Spleen (tissue), 7 donors: ENCODE measurements at regions not wholly inside any gene's neighbourhood (a gene's known extent, or its start where the extent isn't known, plus 50 kb on each side); places are given as distances from the start of the nearest gene placed in this dataset.

Experiments used
- CTCF ChIP-seq, 11 experiments: fragments of 200-600 bp in 7 of 11; fragments of 450-650 bp in 4 of 11; sonication (generic) in 4 of 11; IDR thresholded peaks in 8 of 11; conservative IDR thresholded peaks in 3 of 11; 1 replicate in 7 of 11; 2 replicates in 4 of 11; pipeline versions ENCODE4 v1.4.0 to v1.8.0; 2016 to 2021; ENCODE audit warnings: antibody characterized with exemption in 11 of 11, inconsistent platforms in 4 of 11, mild to moderate bottlenecking in 1 of 11
- POLR2A ChIP-seq, 3 donors: fragments of 450-650 bp; IDR thresholded peaks; one replicate each; pipeline ENCODE4 v1.5.1; 2017; ENCODE audit warnings: antibody characterized with exemption in 3 of 3, mild to moderate bottlenecking in 1 of 3
- POLR2AphosphoS5 ChIP-seq, 3 donors: sonication (generic); formaldehyde crosslinking; IDR thresholded peaks; one replicate each; pipeline ENCODE4 v1.5.1; 2017; ENCODE audit warnings: antibody characterized with exemption in 3 of 3
- donor health status: DM: no; HTN: no; CAD: no; lungs with moderate emphysema.
- donor health status: DM: no; HTN: no; CAD: no.
- donor health status: DM: no; HTN: no; CAD: no.

DNA sequence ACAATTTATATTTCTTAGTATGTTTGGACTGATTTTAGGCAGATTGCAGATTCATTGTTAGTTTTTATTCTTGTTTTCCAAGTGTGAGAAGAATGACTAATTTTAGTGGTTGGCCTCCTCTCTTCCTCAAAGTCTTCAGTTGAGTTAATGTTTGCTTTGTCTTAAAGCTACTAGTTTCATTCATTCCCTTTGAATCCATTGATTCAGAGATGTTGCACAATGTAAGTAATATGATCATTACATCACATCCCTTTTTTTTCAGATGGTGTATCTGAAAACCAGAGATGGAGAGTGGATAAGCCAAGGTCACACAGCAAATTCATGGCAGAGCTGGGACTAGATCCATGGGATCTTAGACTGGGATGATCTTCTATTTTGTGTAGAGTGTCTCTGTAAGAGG is 577.5 kb downstream of the BCL11B start:
- TF ChIP-seq POLR2A (IDR thresholded peaks at IDR 0.05) (no peak), CTCF (IDR thresholded peaks at IDR 0.05 in 8 of 11, conservative IDR thresholded peaks at IDR 0.05 in 3 of 11) (no peak), POLR2AphosphoS5 (IDR thresholded peaks at IDR 0.05) (no peak)
